GM12878 (cell line): ENCODE measurements at regions not wholly inside any gene's neighbourhood (a gene's known extent, or its start where the extent isn't known, plus 50 kb on each side); places are given as distances from the start of the nearest gene placed in this dataset.

ENCODE experiments used
- ATAC-seq: fragments of 200-7000 bp; cut with Tn5 transposase; 3 replicates; pipeline ENCODE4 v1.9.1; 2020; ENCODE audit warnings: mild to moderate bottlenecking, moderate library complexity
- BruUV-seq: library from RNA; stranded (reverse); fragments of 400-500 nt; replicated peaks from 2 replicates; lab custom pipeline; 2021; lab: Mats Ljungman, UMichigan
- CTCF ChIA-PET: fragments of 300-600 bp; sonication (Branson Sonifier 250); formaldehyde crosslinking; extraction: SDS; loops from one replicate; lab custom pipeline; 2021; ENCODE audit warnings: inconsistent platforms; lab: Yijun Ruan, JAX
- POLR2A ChIA-PET: fragments of 350-600 bp; formaldehyde crosslinking; extraction: SDS; loops from one replicate; lab custom pipeline; 2021; ENCODE audit warnings: inconsistent platforms; lab: Charles Lee
- RAD21 ChIA-PET: fragments of 300-600 bp; sonication (Branson Sonifier 250); formaldehyde crosslinking; loops from one replicate; lab custom pipeline; 2023; ENCODE audit warnings: antibody characterized with exemption; ENCODE audit not compliant: unreplicated experiment; lab: Charles Lee
- SMC1A ChIA-PET: fragments of 300-600 bp; sonication (Branson Sonifier 250); formaldehyde crosslinking; loops from one replicate; lab custom pipeline; 2023; ENCODE audit not compliant: unreplicated experiment, uncharacterized antibody; lab: Charles Lee
- DNase-seq: peaks from one replicate; pipeline ENCODE4 v3.0.0-alpha.2; 2011; ENCODE audit warnings: low read depth, low spot score
- FAIRE-seq: peaks from 3 replicates; lab custom pipeline; 2011; peaks lifted over from hg19 to GRCh38; lab: Jason Lieb, UNC
- H2AFZ ChIP-seq: 2 replicates; pipeline ENCODE4 v1.6.0; 2011; ENCODE audit warnings: low read depth, low read length, control low read depth; ENCODE audit not compliant: control insufficient read depth
- H3K27ac ChIP-seq: 2 replicates; pipeline ENCODE4 v1.5.1; 2011; ENCODE audit warnings: control low read depth; ENCODE audit not compliant: control insufficient read depth, insufficient read depth
- H3K27me3 ChIP-seq, 2 experiments: replicated peaks in 1 of 2; 2 replicates each; pipeline versions ENCODE4 v1.6.0 to v1.6.1; 2011; ENCODE audit warnings: low read length in 1 of 2; ENCODE audit not compliant: control insufficient read depth in 2 of 2, insufficient read depth in 2 of 2
- H3K36me3 ChIP-seq, 2 experiments: 2 replicates each; pipeline ENCODE4 v1.5.1; 2011; ENCODE audit warnings: low read length in 1 of 2; ENCODE audit not compliant: control insufficient read depth in 2 of 2, insufficient read depth in 2 of 2
- H3K4me1 ChIP-seq: 2 replicates; pipeline ENCODE4 v1.6.1; 2011; ENCODE audit warnings: mild to moderate bottlenecking, low read length, moderate library complexity, mixed read lengths; ENCODE audit not compliant: control insufficient read depth, insufficient read depth
- H3K4me2 ChIP-seq: 2 replicates; pipeline ENCODE4 v1.6.0; 2011; ENCODE audit warnings: control low read depth; ENCODE audit not compliant: control insufficient read depth, insufficient read depth
- H3K4me3 ChIP-seq: fragments of 200-600 bp; sonication (generic); 2 replicates; pipeline ENCODE4 v1.5.1; 2016
- H3K79me2 ChIP-seq: 2 replicates; pipeline ENCODE4 v1.6.0; 2011; ENCODE audit warnings: low read length; ENCODE audit not compliant: control insufficient read depth, insufficient read depth
- H3K9ac ChIP-seq: 2 replicates; pipeline ENCODE4 v1.8.0; 2011; ENCODE audit warnings: low read length, control low read depth, mixed read lengths; ENCODE audit not compliant: control insufficient read depth, insufficient read depth
- H3K9me3 ChIP-seq: replicated peaks from 3 replicates; pipeline ENCODE4 v1.5.1; 2011; ENCODE audit warnings: mild to moderate bottlenecking, low read length; ENCODE audit not compliant: control insufficient read depth, insufficient read depth
- H4K20me1 ChIP-seq: 2 replicates; pipeline ENCODE4 v1.6.0; 2011; ENCODE audit not compliant: control insufficient read depth, insufficient read depth
- ASH2L ChIP-seq: fragments of 300-600, 200-600 bp; sonication (generic); IDR thresholded peaks from 2 replicates; pipeline ENCODE4 v1.6.1; 2017; ENCODE audit warnings: low read depth, mild to moderate bottlenecking, borderline replicate concordance
- BCL11A ChIP-seq: IDR thresholded peaks from 2 replicates; pipeline ENCODE4 v1.6.1; 2011; ENCODE audit warnings: low read depth, low read length
- EED ChIP-seq: sonication (generic); IDR thresholded peaks from 2 replicates; pipeline ENCODE4 v1.6.1; 2016; ENCODE audit warnings: antibody characterized with exemption, low read depth
- ESRRA ChIP-seq: IDR thresholded peaks from 2 replicates; pipeline ENCODE4 v1.6.1; 2012; ENCODE audit warnings: mild to moderate bottlenecking, low read length, improper control_type of control experiment
- GABPA ChIP-seq: IDR thresholded peaks from 2 replicates; pipeline ENCODE4 v1.6.1; 2014; ENCODE audit warnings: antibody characterized with exemption, low read depth, mild to moderate bottlenecking, inconsistent platforms
- JUNB ChIP-seq: IDR thresholded peaks from 2 replicates; pipeline ENCODE4 v1.6.1; 2016; ENCODE audit warnings: antibody characterized with exemption, mild to moderate bottlenecking
- NFIC ChIP-seq: IDR thresholded peaks from 2 replicates; pipeline ENCODE4 v1.6.1; 2012; ENCODE audit warnings: low read depth, mild to moderate bottlenecking, inconsistent platforms, low read length, moderate library complexity
- NFYA ChIP-seq: IDR thresholded peaks from 2 replicates; pipeline ENCODE4 v1.6.1; 2011; ENCODE audit warnings: low read depth, mild to moderate bottlenecking, low read length, improper control_type of control experiment, borderline replicate concordance
- POLR2AphosphoS2 ChIP-seq: IDR thresholded peaks from 2 replicates; pipeline ENCODE4 v1.6.1; 2011; ENCODE audit warnings: low read depth, mild to moderate bottlenecking, low read length, improper control_type of control experiment, moderate library complexity
- RB1 ChIP-seq: fragments of 450-650 bp; formaldehyde crosslinking; IDR thresholded peaks from 2 replicates; pipeline ENCODE4 v1.6.1; 2017; ENCODE audit warnings: mild to moderate bottlenecking, borderline replicate concordance
- SPI1 ChIP-seq: IDR thresholded peaks from 2 replicates; pipeline ENCODE4 v1.6.1; 2011; ENCODE audit warnings: low read depth, mild to moderate bottlenecking, low read length, moderate library complexity, borderline replicate concordance; ENCODE audit not compliant: insufficient read depth
- STAT3 ChIP-seq: IDR thresholded peaks from 2 replicates; pipeline ENCODE4 v1.6.1; 2011; ENCODE audit warnings: low read depth, low read length, improper control_type of control experiment
- YBX1 ChIP-seq: fragments of 450-650 bp; IDR thresholded peaks from 2 replicates; pipeline ENCODE4 v1.6.1; 2016; ENCODE audit warnings: antibody characterized with exemption
- ZBED1 ChIP-seq: IDR thresholded peaks from 2 replicates; pipeline ENCODE4 v1.6.1; 2016; ENCODE audit warnings: borderline replicate concordance
- ZNF207 ChIP-seq: fragments of 450-650 bp; IDR thresholded peaks from 2 replicates; pipeline ENCODE4 v1.6.1; 2014; ENCODE audit warnings: antibody characterized with exemption, mild to moderate bottlenecking, borderline replicate concordance
- ZNF24 ChIP-seq: fragments of 450-650 bp; IDR thresholded peaks from 2 replicates; pipeline ENCODE4 v1.6.1; 2017; ENCODE audit warnings: antibody characterized with exemption, mild to moderate bottlenecking
- ZNF622 ChIP-seq: fragments of 450-650 bp; IDR thresholded peaks from 2 replicates; pipeline ENCODE4 v1.6.1; 2017; ENCODE audit warnings: mild to moderate bottlenecking, inconsistent platforms
- WGBS: methylation state at CpG from one replicate; pipeline ENCODE4 v1.1.6; 2016; ENCODE audit warnings: low lambda C conversion rate; ENCODE audit not compliant: insufficient replicate concordance, insufficient coverage; ENCODE audit errors: missing lambda C conversion rate; 5-methylcytosine and 5-hydroxymethylcytosine counted together
- in situ Hi-C: fragments of 300-500 bp; cut with MboI; formaldehyde crosslinking; loops from 9 replicates; pipeline ENCODE4 v1.14.3; 2018; ENCODE audit warnings: mixed read lengths
- intact Hi-C: fragments of 100-400 bp; cut with micrococcal nuclease; formaldehyde crosslinking; loops from one replicate; pipeline ENCODE4 v1.14.2; 2022; ENCODE audit not compliant: unreplicated experiment

- Histone ChIP-seq H2AFZ (no peak overlapping the region), H3K9ac (no peak overlapping the region), H3K79me2 (no peaks in the 10 kb centered on the region)
- ATAC-seq = no peak
- WGBS = 37% methylated on average over 6 of the region's 6 CpGs
- SMC1A ChIA-PET = no interaction called here
- no peak for FAIRE-seq
- no peak for TF ChIP-seq BCL11A
- TF ChIP-seq STAT3 = no peak
- no peak for TF ChIP-seq JUNB
- TF ChIP-seq YBX1 = no peak
- TF ChIP-seq NFYA = no peak
- TF ChIP-seq EED = no peak
- TF ChIP-seq ZBED1 = no peak
- no peak for TF ChIP-seq POLR2AphosphoS2
- TF ChIP-seq ZNF622 = no peak
- TF ChIP-seq NFIC = no peak
- TF ChIP-seq ZNF207 = no peak
- TF ChIP-seq RB1 = no peak
- no peak for TF ChIP-seq ASH2L
- TF ChIP-seq GABPA = no peak
- no peak for TF ChIP-seq ESRRA
- no peak for TF ChIP-seq ZNF24
- TF ChIP-seq SPI1 = no peak
- TF ChIP-seq, all 136 proteins: peak for 0
- ChIA-PET POLR2A (no interaction called here), CTCF (interaction anchor here (2.3 kb wide), 1 partner anchor 18 kb away, joined by 7 read pairs; no protein-coding TSS in a partner anchor), RAD21 (no interaction called here)
- no peak overlapping the region for H3K4me3 ChIP-seq
- no peak for DNase-seq
- no TSS peak for BruUV-seq
- H3K4me1 ChIP-seq = no peaks in the 10 kb centered on the region
- H3K4me2 ChIP-seq = no peak overlapping the region
- in situ Hi-C loops (no loop called here), intact Hi-C loops (no loop called here)
- no peaks in the 10 kb centered on the region for H3K9me3 ChIP-seq
- no peaks in the 10 kb centered on the region for H3K36me3 ChIP-seq
- no peaks in the 10 kb centered on the region for H4K20me1 ChIP-seq
- no peak overlapping the region for H3K27ac ChIP-seq
- peaks cover 0 to 2% of the 10 kb centered on the region in 2 experiments; a peak in 1 of 4 replicates for H3K27me3 ChIP-seq
These were observed 537.7 kb downstream of the BUD13 start for GRCh38 chr11:116234989-116235568.
